NCI-H774 (cell line): ENCODE measurements at regions not wholly inside any gene's neighbourhood (a gene's known extent, or its start where the extent isn't known, plus 50 kb on each side); places are given as distances from the start of the nearest gene placed in this dataset.

Experiments
- DNase-seq: peaks from one replicate; lab custom pipeline; 2025; lab: John Stamatoyannopoulos, UW

DNA sequence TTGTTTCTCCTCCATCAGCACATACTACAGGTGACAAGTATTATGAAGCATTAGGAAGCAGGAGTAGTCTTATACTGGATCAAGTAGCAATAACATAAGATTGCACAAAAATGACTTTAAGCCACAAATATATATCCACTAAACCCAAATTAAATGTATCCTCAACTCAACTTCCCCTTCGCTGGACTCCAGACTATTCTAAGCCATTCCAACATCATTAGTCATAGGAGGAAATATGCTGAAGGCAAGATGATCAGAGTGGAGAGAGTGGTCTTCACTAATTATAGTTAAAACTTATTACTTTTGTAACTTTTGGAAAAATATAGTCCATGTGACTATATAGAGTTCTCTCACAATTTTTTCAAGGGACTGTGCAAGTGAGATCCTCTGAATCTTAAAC is 390.7 kb upstream of the ZP4 start:
- DNase-seq = no peak

DNA sequence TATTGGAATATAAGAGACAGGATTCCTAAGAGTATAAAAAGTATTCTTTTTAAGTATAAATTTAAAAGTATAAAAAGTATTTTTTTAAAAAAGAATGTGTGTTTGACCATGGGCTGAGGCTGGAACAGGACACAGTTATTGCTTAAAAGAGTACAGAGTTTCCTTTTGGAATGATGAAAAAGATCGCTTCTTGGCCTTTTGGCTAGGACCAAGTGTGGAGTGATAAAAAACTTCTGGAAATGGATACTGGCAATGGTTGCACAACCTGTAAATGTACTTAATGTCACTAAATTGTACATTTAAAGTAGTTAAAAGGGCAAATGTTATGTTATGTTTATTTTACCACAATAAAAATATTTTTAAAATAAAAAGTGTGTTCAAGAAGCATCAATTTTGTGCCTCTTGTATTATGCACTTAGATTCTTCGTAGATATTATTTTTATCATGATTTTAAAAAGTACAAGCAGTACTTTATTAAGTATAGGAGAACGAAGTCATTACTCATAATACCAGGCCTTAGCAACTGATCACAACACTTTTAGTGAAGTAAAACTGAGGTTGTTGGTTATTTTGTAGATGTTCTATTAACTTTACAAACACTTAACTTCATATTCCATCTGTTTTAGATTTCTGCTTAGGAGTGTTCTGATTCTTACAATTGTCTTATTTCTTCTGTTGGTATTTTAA is 389.1 kb upstream of the ZP4 start:
- no peak for DNase-seq

DNA sequence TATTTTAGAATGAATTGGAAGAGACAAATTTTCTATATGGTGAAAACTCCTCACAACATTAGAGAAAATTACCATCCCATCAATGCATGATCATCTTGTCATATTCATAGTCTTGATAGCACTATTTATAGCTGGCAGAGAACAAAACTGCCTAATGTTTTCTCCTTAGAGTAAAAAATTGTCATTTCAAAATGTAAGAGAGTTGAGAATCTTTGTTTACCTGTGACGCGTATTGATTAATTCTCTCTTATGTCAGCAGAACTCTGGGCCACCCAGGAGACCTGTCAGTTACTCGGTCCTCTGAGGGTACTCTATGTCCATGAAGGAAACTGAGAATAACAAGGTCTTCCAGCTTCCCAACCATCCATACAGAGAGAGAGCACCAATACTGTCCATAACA is 381.4 kb upstream of the ZP4 start:
- DNase-seq = no peak

DNA sequence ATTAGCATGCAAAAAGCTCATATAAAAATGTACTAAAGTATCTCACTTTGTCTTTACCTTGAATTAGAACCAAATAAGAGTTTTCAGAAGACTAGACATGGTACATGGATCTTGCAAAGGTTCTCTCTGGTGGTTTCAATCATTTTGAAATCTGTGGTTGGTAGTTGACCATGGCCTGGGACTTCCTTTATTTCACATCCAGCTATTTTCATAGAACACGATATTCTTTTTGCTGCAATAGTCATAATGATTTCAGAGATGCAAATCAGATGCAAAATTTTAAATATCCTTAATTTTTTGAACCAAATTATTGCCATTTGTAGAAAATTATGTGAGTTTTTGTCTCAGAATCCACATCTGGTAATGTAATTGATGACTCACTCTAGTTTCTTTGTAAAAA is 375.1 kb upstream of the ZP4 start:
- DNase-seq = no peak

DNA sequence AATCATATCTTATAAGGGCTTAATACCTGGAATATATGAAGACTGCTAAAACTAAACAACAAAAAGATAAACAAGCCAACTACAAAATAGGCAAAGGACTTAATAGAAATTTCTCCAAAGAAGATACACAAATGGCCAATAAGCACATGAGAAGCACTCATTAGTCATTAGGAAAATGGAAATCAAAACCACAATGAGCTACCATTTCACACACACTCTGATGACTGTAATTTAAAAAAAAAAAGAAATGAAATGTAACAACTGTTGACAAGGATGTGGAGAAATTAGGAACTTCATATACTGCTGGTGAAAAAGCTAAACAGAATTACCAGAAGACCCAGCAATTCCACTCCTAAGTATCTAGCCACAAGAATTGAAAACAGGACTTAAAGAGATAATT is 374.2 kb upstream of the ZP4 start:
- DNase-seq = no peak

DNA sequence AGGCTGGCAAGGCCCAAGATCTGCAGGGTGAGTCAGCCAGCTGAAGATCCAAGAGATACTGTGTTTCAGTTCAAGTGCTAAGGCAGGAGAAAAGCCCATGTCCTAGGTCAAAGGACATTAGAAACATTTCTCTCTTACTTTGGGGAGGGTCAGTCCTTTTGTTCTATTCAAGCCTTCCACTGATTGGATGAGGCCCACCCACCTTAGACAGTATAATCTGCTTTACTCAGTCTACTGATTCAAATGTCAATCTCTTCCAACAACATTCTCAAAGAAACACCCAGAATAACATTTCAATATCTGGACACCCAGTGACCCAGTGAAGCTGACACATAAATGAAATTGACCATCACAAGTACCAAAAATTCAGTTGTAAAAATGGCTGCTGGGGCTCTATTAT is 367.8 kb upstream of the ZP4 start:
- no peak for DNase-seq

DNA sequence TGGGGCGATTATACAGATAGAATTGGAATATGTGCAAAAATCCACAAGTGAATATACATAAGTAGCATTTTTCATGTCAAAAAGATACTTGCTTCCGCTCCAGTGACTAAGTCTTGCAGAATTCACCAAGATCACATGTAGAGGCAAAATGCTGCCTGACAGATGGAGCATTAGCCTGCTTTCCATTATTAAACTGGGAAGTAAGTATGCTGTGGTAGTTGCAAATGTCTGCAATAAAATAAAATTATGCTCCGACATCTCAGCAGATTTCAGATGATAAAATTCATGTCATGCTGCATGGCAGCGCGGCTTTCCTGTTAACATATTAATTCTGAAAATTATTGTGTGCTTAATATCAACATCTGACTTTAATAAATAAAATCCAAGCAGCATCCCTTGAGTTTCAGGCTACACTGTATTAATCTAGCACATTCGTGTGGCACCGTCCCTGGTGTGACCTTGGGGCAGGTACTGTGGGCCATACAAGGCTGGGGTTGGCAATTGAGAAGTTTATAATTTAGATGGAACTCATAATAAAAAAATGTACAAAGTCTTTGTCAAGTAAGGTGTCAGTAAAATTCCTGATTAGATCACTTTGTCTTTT is 366.4 kb upstream of the ZP4 start:
- DNase-seq = no peak

DNA sequence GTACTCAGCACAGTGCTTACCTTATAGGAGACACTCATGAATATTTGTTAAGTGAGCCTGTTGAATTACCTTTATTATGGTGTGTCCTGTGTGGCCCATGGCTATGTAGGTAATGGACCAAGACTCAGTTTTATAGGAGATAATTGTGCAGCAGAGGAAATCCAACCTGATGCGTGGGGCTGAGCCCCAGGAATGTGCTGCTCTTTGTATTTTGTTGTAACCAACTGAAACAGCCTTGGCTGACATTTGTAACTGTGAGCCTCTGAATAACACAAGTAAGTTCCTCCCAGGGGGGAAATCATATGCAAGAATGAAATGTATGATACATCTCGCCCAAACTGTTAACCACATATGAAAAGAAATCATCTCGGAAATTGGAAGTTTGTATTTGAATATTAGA is 364.2 kb upstream of the ZP4 start:
- DNase-seq = no peak

DNA sequence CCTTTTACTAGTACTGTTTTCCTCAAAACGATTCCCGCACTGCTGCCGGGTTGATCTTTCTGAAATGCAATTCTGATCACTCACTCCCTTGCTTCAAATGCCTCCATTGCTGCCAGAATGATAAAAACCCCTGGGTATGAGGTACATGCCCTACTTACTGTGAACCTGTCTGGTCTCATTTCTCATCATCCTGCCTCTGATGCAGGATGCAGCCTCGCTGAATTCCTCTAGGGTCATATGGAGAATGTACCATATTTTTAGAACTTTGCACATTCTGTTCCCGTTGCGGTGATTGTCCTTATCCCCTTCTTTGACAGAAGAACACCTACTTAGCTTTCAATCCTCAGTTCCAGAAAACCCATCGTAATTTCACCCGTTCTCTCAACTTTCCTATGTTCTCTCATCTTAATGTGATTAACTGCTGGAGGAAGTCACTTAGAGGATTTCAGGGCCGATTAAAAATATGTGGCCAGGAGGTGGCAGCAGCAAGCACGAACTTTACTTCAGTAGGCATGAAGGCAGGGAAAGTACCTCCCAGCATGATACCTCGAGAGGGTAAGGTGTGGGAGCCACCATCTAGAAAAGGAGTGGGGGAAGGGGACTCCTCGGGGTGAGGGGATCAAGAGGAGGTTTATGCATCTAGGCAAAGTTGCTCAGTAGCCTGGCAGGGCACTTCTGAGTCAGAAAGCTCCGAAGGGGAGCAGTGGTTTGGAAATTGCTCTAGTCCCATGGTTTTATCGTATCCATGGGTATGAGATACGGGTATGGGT is 361.5 kb upstream of the ZP4 start:
- peak; percentile 25 for DNase-seq

DNA sequence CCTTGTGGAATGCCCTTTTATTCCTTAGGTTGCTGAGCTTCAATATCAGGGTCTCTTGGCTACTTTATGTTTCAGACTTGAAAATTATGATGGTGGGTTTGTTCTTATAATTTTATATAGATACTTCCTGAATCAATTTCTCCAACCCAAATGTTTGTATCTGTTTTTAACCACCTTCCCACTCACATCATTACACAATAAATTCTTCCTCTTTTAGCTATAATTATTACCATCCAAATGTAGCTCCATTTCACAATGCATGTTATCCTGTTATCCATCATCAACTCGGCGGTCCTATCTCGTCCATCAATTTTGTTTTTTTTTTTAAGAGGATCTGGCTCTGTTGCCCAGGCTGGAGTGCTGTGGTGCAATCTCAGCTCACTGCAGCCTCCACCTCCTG is 357.6 kb upstream of the ZP4 start:
- DNase-seq = no peak

DNA sequence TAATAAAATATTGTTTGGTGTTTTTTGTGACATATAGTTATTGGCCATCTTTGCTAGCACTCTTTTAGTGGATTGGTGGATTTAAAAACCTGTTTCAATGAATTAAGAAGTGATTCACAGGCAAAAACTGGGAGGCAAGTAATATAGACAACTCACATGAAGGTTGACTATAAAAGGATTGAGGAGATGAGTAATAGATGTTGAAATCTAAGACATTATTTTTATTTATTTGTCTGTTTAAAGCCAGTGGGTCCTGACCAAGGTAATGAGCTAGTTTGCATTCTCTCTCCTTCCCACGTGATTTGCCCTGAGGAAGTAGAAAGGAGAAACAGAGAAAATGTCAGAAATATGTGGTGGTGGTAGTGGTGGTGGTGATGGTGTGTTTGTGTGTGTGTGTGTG is 351.5 kb upstream of the ZP4 start:
- DNase-seq = no peak

DNA sequence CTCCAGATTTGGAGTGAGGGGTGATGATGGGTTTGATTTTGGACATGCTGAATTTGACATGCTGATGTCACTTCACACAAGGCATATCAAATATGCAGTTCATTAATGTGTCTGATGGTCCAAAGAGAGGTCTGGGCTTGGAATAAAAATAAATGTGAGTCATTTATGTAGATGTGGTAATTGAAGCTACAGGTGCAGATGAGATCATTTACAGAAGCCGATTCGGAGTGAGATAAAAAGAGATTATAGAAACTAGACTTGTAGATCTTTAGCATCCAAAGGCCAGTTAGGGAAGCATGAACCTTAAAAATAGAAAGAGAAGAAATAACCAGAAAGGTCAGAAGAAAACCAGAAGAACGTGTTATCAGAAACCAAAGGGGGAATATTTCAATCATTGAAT is 350.9 kb upstream of the ZP4 start:
- DNase-seq = no peak

DNA sequence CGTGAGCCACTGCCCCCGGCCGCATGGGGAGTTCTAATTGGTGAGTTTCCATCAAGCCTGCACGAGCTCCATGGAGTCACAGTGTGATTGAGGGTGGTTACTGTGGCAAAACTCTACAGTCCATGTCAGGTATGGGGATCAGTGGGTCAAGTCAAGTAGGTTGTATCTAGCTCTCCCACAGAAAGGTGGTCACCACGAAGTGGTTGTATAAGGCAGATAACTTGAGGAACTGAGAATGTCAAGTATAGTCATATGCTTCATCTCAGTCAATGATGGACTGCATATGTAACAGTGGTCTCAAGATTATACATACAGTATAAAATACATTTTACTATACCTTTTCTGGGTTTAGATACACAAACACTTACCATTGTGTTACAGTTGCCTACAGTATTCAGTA is 348.6 kb upstream of the ZP4 start:
- DNase-seq = no peak

DNA sequence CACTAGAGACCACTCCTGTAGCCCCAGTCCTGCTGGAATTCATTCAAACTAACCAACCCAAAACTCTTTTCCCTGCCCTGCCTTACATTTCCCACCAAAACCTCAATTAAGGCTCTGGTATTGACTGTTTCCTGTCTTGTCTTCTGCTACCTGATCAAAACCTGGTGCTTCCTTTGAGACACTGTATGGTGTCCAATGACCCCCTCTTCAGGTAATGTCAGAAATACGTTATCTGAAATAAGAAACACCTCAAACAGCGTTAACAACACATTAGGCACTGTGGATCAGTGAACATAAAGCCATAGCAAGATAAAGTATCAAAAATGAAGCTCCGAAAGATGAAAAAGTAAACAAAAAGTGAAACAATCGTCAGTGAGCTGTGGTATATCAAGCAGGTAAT is 343.2 kb upstream of the ZP4 start:
- DNase-seq = no peak

DNA sequence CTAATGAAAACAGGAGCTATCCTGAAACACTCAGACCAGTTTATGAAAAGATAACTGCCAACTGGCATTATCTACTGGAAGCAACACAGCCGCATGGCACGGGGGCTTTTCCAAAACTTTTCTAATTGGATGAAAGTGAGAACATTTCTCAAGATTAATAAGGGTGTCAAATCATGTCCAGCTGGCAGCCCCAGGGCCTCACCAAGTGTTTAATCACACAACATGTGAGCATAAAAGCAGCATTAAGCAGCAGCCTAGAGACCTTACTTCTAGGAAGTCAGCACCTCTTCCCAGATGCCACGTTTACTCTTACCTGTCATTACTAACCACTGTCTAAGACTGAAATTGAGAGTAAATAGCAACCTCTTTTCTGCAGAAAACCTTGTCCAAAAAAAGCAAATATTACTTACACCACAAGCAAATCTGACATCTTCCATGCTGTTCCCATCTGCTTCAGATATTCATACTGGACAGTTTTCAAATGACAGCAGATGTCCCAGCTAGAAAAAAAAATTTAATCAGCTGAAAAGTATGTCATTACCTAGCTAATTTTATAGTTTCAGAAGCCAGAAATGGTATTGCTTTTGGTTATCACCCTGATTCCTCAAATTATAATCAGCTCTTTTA is 341.5 kb upstream of the ZP4 start:
- no peak for DNase-seq

DNA sequence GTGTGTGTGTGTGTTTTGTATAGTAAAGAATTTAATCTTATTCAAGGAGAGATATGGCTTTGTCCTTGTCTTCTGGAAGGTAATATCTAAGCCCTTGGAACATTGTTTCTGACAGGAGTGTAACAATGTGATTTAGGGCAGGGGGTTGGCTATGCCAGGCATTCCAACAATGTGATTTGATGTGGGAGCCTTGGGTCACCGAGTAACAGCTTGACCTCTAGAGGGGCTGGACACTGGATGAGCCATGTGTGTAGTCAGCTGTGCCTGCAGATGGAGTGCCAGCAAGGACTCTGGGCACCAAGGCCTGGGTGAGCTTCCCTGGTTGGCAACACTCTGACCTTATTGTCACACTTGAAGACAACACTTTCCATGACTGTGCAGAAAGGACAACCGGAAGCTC is 336.1 kb upstream of the ZP4 start:
- no peak for DNase-seq

DNA sequence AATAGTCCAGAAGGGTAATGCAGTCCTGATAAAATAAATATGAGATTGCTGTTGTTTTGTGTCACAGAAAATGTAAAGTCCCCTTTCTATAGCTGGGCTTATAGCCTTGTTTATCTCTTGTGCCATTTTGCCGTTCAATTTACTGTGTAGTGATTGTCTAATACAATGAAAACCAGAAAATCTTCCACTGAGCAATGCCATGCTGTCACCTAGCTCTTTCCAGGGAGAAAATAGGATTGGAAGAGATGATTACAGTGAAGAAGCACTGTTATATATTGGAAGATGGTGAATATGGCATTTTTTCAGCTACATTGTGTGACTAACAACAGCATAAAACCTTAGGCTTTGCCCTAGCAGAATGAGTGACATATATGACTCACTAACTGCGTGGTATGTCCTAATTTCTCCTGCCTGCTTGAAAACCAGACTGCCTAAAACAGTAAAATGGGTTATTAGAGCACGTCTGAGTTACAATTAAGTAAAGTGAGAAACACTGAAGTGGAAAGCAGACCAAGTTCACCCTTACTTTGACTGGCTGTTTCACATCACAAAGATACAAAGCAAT is 332.4 kb upstream of the ZP4 start:
- no peak for DNase-seq

DNA sequence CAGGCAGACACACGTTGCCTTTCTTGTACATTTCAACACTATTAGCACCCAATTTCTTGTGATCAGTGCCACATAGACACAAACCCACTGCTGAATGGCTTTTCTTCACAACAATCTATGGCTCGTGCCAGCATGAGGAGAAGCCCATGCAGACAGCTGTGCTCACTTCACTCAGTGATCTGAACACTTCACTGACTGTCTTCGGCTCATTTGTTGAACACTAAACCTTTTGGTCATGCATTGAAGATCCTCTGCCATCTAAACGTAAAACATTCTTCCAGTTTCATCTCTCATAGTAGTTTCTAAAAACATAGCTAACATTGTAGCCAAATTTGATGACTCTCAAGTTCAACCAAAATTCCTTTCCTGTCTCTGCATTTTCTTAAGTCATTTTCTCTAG is 331.0 kb upstream of the ZP4 start:
- DNase-seq = no peak

DNA sequence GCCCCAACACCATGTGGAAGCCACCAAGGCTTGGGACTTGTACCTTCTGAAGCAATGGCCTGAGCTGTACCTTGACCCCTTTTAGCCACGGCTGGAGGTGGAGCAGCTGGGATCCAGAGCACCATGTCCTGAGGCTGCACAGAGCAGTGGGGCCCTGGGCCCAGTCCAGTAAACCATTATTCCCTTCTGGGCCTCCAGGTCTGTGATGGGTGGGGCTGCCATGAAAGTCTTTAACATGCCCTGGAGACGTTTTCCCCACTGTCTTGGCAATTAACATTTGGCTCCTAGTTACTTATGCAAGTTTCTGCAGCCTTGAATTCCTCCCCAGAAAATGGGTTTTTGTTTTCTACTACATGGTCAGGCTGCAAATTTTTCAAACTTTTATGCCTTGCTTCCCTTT is 323.7 kb upstream of the ZP4 start:
- DNase-seq = no peak

DNA sequence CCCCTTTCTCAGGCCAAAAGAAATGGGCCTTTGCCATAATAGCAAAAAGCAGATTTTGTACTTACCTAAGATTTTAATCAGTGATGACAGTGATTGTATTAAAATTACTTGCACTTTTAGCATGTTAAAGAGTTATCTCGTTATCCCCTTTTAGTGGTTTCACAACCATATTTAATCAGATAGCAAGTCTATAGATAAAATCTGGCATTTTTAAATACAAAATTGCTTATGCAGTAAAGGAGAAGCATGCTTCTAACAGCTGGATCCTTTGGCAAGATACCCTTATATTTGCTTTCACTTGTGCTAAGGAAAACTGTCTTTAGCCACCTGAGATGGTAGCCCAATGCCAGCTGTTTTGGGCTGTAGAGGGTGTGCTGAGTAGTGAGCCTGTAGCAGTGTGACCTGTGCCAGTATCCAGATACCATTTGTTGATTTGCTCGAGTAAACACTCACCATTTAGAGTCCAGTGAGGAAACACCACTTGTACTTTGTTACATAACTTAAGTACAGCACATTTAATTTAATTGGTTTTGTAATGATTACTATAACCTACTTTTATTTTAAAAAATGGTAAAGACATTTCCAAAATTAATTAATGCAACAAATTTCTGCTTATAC is 314.4 kb upstream of the ZP4 start:
- peak; percentile 17 for DNase-seq

DNA sequence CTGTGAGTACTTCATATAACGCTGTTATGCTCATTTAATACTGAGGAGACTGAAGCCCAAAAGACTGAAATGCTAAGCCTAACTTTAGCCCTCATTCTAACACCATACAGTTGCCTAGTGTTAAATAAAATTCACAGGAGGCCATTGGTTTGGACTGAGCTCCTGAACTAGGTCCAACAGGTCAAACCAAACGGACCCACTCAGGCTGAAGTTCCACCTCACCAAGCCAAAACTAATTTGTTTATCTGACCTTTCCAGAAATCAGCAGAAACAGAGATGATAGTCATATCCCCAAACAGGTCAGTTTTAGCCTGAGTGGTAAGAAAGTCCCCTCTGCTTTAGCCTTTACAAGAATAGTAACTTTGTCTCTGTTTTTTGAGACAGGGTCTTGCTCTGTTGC is 311.3 kb upstream of the ZP4 start:
- DNase-seq = no peak

DNA sequence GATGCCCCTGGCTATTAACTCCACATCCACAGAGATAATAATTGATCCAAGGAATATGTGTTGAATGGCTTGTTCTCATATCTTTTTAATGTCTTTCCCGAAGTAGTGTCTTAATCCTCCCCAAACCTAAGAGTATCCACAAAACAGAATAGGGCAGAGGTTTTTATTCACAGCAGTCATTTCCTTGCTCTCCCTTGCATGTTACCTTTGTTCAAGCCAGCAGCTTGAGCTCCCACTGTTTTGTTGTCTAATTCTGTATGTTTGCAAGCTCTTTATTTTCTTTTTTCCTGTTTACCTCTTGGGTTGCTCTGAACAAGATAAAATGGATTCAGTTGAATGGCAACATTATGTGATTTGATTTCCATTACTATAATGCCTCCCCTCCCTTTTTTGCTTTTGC is 308.6 kb upstream of the ZP4 start:
- no peak for DNase-seq
